ENCODE measurements at regions not wholly inside any gene's neighbourhood (a gene's known extent, or its start where the extent isn't known, plus 50 kb on each side); places are given as distances from the start of the nearest gene placed in this dataset.

DNA sequence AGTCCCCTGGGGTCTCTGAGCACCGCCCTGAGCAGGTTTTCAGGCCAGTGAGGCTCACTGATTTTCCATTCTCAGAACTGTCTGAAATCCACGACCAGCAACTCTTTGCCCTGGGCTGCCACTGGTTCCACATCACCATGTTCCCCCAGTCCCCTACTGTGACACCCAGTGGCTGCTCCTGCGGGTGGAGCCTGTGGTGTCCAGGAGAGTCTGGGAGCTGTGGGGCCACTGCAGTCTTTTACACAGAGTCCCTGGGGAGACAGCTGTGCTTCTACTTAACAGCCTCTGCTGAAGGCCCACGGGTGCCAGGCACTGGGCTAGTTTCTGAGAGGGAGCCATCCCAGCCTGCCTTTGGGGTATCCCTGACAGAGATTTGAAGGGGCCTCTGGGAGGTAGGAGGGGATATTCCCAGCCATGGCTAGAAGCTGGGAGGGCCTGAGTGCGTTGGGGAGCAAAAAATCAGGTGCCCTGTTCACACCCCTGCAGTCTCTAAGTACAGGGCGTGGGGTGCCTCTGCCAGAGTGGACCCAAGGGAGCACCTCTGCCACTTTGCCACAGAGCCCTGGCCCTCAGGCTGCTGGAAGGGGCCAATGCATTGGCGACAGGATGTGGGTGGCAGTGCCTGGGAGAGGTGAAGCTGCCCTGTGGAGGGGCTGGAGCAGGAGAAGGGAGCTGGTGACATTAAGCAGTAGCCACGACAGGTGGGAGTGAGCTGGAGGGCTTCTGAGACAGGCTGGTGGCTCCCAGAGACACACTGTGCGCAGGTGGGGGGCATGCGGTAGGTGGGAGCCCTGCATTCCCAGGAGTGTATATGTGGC, 200.2 kb upstream of the ZNF536 start:
- intact Hi-C loops (cut with micrococcal nuclease) = no loop called here
- no TSS peak for BruUV-seq (replicated peaks)

More for the DNA sequence above, 200.2 kb upstream of the ZNF536 start:
- ChIA-PET RAD21 (ENCODE audit: low non-redundant PET in 1 of 2, low total read pairs in 2 of 2, uncharacterized antibody in 2 of 2, unreplicated experiment in 2 of 2) (no interaction called here), POLR2A (no interaction called here), CTCF (no interaction called here)
- Histone ChIP-seq H3K4me2 (ENCODE audit: low read length) (no peak overlapping the region), H3K9me2 (ENCODE audit: insufficient read depth) (no peaks in the 10 kb centered on the region), H3K4me3 (replicated peaks in 1 of 2; ENCODE audit: low read depth in 1 of 2, low read length in 2 of 2) (no peak overlapping the region), H3K27me3 (ENCODE audit: insufficient read depth, low read length) (peaks cover 10% of the 10 kb centered on the region), H3K27ac (ENCODE audit: low read depth, low read length) (no peak overlapping the region), H3K9ac (ENCODE audit: low read length) (no peak overlapping the region), H3K4me1 (ENCODE audit: control insufficient read depth in 1 of 2, insufficient read depth in 2 of 2, low read length in 2 of 2) (no peaks in the 10 kb centered on the region), H4K20me1 (ENCODE audit: insufficient read depth) (no peaks in the 10 kb centered on the region), H2AFZ (ENCODE audit: low read depth, low read length, poor library complexity, severe bottlenecking) (no peak overlapping the region), H3K9me3 (ENCODE audit: control insufficient read depth in 1 of 2, insufficient read depth in 1 of 2, low read depth in 1 of 2, low read length in 2 of 2) (no peaks in the 10 kb centered on the region), H3K79me2 (ENCODE audit: insufficient read depth, low read length) (no peaks in the 10 kb centered on the region), H3K36me3 (ENCODE audit: control insufficient read depth in 1 of 2, insufficient read depth in 2 of 2, low read length in 2 of 2) (no peaks in the 10 kb centered on the region)
- DNase-seq (ENCODE audit: low read depth, low spot score) = no peak
- no peak for ATAC-seq
- TF ChIP-seq SP1 (IDR thresholded peaks at IDR 0.05; ENCODE audit: low read depth) (no peak), ELF1 (IDR thresholded peaks at IDR 0.05; ENCODE audit: borderline replicate concordance, low read depth) (no peak), TCF7L2 (IDR thresholded peaks at IDR 0.05; ENCODE audit: borderline replicate concordance, extremely low read depth, insufficient read depth, insufficient read length) (no peak), SIN3A (IDR thresholded peaks at IDR 0.05; ENCODE audit: low read depth) (no peak), ZNF274 (IDR thresholded peaks at IDR 0.05; ENCODE audit: low read depth, low read length) (no peak), YY1 (IDR thresholded peaks at IDR 0.05; ENCODE audit: extremely low read depth, insufficient replicate concordance, low read depth, low read length) (no peak), FOSL1 (IDR thresholded peaks at IDR 0.05; ENCODE audit: low read depth) (no peak), JUND (IDR thresholded peaks at IDR 0.05) (no peak), POLR2A (IDR thresholded peaks at IDR 0.05; ENCODE audit: borderline replicate concordance, extremely low read depth, insufficient read depth, insufficient read length) (no peak), CBX3 (IDR thresholded peaks at IDR 0.05; ENCODE audit: low read depth) (no peak)
- TF ChIP-seq, protein P1, sequence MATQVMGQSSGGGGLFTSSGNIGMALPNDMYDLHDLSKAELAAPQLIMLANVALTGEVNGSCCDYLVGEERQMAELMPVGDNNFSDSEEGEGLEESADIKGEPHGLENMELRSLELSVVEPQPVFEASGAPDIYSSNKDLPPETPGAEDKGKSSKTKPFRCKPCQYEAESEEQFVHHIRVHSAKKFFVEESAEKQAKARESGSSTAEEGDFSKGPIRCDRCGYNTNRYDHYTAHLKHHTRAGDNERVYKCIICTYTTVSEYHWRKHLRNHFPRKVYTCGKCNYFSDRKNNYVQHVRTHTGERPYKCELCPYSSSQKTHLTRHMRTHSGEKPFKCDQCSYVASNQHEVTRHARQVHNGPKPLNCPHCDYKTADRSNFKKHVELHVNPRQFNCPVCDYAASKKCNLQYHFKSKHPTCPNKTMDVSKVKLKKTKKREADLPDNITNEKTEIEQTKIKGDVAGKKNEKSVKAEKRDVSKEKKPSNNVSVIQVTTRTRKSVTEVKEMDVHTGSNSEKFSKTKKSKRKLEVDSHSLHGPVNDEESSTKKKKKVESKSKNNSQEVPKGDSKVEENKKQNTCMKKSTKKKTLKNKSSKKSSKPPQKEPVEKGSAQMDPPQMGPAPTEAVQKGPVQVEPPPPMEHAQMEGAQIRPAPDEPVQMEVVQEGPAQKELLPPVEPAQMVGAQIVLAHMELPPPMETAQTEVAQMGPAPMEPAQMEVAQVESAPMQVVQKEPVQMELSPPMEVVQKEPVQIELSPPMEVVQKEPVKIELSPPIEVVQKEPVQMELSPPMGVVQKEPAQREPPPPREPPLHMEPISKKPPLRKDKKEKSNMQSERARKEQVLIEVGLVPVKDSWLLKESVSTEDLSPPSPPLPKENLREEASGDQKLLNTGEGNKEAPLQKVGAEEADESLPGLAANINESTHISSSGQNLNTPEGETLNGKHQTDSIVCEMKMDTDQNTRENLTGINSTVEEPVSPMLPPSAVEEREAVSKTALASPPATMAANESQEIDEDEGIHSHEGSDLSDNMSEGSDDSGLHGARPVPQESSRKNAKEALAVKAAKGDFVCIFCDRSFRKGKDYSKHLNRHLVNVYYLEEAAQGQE (IDR thresholded peaks at IDR 0.05; ENCODE audit: low read depth) = no peak
- TF ChIP-seq, protein P2, sequence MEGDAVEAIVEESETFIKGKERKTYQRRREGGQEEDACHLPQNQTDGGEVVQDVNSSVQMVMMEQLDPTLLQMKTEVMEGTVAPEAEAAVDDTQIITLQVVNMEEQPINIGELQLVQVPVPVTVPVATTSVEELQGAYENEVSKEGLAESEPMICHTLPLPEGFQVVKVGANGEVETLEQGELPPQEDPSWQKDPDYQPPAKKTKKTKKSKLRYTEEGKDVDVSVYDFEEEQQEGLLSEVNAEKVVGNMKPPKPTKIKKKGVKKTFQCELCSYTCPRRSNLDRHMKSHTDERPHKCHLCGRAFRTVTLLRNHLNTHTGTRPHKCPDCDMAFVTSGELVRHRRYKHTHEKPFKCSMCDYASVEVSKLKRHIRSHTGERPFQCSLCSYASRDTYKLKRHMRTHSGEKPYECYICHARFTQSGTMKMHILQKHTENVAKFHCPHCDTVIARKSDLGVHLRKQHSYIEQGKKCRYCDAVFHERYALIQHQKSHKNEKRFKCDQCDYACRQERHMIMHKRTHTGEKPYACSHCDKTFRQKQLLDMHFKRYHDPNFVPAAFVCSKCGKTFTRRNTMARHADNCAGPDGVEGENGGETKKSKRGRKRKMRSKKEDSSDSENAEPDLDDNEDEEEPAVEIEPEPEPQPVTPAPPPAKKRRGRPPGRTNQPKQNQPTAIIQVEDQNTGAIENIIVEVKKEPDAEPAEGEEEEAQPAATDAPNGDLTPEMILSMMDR (IDR thresholded peaks at IDR 0.05 in 2 of 3, conservative IDR thresholded peaks at IDR 0.05 in 1 of 3; ENCODE audit: borderline replicate concordance in 1 of 3, insufficient read depth in 1 of 3, low read depth in 2 of 3, low read length in 2 of 3) = no peak
- TF ChIP-seq, protein P3, sequence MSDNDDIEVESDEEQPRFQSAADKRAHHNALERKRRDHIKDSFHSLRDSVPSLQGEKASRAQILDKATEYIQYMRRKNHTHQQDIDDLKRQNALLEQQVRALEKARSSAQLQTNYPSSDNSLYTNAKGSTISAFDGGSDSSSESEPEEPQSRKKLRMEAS (IDR thresholded peaks at IDR 0.05) = no peak
- TF ChIP-seq, protein P4, sequence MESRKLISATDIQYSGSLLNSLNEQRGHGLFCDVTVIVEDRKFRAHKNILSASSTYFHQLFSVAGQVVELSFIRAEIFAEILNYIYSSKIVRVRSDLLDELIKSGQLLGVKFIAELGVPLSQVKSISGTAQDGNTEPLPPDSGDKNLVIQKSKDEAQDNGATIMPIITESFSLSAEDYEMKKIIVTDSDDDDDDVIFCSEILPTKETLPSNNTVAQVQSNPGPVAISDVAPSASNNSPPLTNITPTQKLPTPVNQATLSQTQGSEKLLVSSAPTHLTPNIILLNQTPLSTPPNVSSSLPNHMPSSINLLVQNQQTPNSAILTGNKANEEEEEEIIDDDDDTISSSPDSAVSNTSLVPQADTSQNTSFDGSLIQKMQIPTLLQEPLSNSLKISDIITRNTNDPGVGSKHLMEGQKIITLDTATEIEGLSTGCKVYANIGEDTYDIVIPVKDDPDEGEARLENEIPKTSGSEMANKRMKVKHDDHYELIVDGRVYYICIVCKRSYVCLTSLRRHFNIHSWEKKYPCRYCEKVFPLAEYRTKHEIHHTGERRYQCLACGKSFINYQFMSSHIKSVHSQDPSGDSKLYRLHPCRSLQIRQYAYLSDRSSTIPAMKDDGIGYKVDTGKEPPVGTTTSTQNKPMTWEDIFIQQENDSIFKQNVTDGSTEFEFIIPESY (IDR thresholded peaks at IDR 0.05; ENCODE audit: extremely low read depth, insufficient replicate concordance, low read length) = no peak
